Stimulated activated CD4-positive, alpha-beta T cell treated with anti-CD3 and anti-CD28 coated beads, Interleukin-12 subunit alpha, Interleukin-12 subunit beta, amount 100 ng/mL, for 4 hours (primary cell): ENCODE measurements at regions not wholly inside any gene's neighbourhood (a gene's known extent, or its start where the extent isn't known, plus 50 kb on each side); places are given as distances from the start of the nearest gene placed in this dataset.
"Not testable (repeated sequence)": the region's sequence is repeated elsewhere in the genome, so short reads cannot be mapped to it uniquely, and the experiment has no call there.

Experiments used
- DNase-seq: peaks from one replicate; pipeline ENCODE4 v3.0.0-alpha.2; 2020

GRCh38 chr18:1581581-1581980 lies 676.9 kb downstream of the ADCYAP1 start:
- no peak for DNase-seq

GRCh38 chr18:1585881-1586488 lies 681.3 kb downstream of the ADCYAP1 start:
- no peak for DNase-seq

DNA sequence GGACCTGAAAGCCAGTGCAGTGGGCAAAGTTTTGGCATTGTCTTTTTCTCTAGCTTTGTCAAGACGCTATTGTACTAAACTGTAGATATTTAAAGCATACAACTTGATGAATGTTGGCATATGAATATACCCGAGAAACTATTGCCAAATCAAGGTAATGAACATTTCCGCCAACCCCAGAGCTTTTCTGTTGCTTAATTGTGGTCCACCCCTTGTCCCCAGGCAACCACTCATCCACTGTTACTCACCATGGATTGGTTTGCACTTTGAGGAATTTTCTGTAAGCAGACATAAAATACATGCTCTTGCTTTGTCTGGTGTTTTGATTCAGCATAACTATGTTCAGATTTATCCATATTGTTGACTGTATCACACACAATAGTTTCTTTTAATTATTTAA lies 688.4 kb downstream of the ADCYAP1 start:
- DNase-seq, result no peak

DNA sequence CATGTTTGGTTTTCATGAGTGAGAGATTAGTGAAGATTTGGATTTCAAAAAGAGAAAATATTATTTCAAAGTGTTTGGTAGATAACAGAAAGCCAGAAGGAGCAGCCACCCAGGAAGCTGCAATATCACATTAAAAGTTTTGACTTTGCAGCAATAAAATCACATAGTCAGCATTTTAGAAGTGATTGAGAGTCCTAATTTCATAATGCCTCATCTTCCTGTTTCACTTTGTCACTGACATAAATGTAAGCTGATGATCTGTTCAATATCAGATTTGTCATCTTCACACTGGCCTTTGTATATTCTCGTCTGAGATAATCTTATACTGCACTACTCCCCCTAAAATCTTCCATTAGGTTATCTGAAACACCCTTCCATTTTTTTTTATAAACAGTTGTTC lies 690.5 kb downstream of the ADCYAP1 start:
- DNase-seq, result no peak

GRCh38 chr18:1599196-1599595 lies 694.5 kb downstream of the ADCYAP1 start:
- no peak for DNase-seq

GRCh38 chr18:1604751-1605150 lies 700.1 kb downstream of the ADCYAP1 start:
- no peak for DNase-seq

GRCh38 chr18:1618364-1618763 lies 713.7 kb downstream of the ADCYAP1 start:
- DNase-seq, result no peak

- DNase-seq, result no peak
Measured at GRCh38 chr18:1619507-1619906, 714.8 kb downstream of the ADCYAP1 start.

DNA sequence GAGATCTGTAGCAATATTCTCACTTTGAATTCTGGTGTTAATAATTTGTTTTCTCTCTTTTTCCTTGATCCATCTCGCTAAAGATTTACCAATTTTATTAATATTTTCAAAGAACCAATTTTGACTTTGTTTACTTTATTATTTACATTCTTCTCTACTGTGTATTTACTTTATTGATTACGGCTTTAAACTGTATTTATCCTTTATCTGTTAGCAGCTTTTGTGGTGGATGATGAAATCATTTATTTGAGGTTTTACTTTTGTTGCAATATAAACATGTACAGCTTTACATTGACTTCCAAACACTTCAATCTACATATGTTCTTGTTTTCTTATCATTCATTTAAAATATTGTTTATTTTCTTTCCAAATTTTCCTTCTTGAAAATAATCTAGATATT lies 719.9 kb downstream of the ADCYAP1 start:
- no peak for DNase-seq

DNA sequence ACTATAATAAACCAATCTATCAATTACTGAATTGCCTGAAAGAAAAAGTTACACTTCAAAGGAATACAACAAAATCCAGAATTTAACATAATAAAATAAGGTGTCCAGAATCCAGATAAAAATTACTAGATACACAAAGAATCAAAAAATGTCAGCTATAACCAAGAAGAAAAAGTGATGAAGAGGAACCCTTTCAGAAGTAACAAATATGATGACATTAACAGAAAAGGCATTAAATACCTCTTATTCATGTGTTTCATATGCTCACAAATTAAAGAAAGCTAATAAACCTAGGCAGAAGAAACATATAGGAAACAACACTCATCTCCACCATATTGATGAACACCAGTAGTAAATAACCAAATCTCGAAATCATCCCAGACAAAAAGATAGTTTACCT lies 722.8 kb downstream of the ADCYAP1 start:
- DNase-seq, result no peak

DNA sequence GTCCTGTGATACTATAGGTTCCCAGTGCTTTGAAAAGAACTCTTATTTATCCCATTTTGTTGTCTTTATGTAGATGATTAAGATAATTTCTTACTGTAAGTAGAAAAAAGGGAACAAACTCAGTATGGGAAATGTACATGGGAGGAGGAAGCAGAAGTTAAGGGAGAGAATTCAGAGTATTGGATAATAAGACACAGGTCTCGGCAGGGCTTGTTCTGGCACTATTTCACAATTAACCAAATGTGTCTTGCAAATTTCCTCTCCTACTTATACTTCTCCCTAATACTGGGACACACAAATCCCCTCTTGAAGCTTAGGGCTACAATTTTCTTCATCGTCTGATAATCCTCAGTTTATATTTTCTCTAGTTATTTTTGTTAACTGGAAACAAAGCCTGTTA lies 744.0 kb downstream of the ADCYAP1 start:
- no peak for DNase-seq

GRCh38 chr18:1652018-1652417 lies 747.3 kb downstream of the ADCYAP1 start:
- DNase-seq, result no peak

DNA sequence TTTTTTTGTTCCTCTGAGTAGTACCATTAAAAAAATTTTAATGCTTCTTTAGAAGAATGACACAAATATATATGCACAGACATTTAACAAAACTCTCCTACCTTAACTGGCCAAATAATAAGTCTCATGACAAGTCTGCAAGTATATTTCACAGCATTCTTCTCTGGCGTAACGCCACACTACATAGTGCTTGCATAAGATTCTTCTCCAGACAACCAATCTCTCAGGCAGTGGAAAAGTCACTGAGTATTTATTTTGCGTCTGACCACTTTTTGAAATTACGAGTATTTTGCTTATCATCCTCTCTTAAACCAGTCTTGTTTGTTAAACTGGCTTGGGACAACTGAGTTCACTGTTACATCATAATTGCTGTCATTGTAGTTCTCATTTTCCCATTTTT lies 749.2 kb downstream of the ADCYAP1 start:
- DNase-seq, result no peak

DNA sequence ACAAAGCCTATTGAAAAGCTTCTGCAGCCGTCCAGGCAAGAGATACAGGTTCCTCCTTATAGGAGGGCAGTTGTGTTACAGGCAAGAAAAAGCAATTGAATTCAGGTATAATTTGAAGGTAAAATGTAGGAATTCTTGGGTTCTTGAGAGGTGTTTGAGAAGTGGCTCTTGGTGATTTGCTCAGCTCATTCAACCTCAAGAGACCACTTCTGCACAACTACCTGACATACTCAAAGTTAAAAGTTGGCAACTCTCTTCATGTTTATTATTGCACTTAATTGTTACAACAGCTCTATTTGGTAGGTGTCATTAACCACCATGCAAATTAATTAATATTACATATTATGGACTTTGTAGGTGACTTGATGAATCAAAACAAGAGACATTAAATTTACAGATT lies 753.2 kb downstream of the ADCYAP1 start:
- DNase-seq, result no peak

DNA sequence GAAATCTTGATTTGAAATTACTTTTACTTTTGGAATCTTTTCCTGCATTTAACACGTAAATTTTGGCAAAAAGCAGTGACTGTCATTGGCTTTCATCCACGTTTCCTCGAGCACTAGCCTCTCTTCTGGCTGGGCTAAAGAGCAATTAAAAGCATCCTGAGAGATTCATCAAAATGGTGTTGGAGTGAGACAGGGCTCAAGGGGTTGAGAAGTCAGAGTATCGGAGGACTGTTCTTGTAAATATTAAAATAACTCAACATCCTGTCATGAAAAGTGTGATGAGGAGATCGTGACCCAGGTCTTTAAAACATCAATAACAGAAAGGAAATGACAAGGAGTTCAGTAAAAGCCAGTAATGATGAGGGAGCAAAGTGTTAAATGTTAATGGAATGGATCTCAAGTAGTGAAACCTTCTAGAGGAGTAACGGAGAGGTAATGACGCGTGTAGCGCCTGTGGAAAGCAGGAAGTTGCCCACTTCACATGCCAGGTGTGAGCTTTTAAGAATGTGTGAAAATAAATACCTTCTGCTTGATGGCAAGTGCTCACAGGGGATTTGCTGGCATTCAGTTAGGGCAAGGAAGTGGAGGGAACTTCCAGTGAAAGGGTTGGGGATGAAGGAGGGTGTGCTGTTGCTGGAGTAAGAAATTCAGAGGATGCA lies 754.4 kb downstream of the ADCYAP1 start:
- no peak for DNase-seq

DNA sequence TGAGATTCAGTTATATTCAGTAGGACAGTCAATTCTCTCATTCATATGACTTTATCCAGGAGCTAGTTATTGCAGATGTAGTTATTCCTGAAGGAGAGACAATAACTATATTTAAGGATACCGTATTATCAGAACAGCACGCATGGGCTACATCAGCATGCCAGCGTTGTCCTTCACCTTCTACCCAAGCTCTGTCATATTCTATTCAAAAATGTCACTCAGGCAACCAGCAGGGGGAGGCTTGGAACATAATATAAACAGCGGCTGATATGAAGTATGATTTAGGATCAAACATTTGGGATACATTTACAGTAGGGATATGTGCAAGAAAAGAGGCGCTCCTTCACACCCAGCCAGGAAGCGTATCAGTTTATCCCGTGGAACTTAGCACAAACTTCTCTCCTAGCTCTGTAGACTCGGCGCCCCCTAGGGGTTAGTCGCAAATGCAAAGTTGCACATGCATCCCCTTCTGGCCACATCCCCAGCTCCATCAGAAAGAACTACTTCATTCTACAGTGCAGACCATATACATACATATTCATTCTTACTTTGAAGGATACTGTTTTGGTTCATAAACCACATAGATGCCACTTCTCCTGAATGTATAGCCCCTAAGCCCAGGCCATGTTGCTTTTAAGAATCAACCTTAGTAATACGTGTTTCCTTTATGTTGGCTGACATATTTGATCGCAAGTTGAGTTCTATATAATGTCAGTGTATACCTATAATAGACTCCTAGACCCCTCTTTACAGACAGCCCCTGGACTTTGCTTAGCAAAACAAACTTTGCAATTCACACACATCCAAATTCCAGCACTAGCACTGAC lies 759.4 kb downstream of the ADCYAP1 start:
- DNase-seq, result peak; percentile 7

DNA sequence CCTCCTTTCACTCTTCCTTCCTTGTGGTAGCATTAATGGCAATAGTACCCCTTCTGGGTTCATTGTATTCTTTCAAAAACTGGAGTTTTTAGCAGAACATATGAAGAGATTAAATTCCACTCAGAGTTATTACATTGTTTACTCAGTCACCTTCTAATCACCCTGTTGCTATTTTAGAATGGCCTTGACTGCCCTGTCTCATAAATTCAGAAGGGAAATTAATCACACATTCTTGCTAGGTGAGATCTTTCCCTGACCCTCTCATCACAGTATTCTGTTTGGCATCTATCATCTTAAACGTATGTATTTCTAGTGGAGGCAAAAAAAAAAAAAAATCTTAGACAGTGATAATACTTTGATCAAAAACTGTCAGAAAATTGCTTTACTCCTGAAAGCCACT lies 760.4 kb downstream of the ADCYAP1 start:
- no peak for DNase-seq

GRCh38 chr18:1668279-1668678 lies 763.6 kb downstream of the ADCYAP1 start:
- DNase-seq, result no peak

DNA sequence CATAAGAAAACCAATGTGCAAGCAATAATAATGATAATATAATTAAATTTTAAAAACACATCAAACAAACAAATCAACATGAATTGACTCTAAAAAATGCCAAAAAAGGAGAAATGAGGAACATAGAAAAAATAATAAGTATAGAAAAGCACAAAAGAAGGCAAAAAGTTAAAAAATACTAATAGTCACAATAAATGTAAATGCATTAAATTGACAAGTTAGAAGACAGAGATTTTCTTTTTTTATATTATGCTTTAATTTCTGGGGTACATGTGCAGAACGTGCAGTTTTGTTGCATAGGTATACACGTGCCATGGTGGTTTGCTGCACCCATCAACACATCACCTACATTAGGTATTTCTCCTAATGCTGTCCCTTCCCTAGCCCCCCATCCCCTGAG lies 767.0 kb downstream of the ADCYAP1 start:
- DNase-seq, result not testable (repeated sequence)

DNA sequence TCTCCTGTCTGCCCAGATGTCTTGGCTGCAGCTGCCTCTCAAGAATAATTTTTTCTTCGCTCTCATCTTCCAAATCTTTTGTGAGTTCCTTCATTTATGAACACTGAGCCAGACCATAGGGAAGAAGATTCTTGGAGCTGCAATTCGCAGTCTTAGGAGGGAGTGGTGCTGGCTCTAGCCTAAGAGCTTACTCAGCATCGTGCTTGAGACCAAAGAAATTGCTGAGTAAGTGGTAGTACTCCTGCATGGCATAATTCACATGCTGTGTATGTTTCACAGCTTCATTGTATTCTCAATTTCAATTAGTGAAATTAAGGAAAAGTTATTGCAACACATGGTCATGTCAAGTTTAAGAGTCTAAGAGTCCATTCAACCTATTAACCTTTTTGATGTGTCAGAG lies 771.7 kb downstream of the ADCYAP1 start:
- DNase-seq, result no peak

DNA sequence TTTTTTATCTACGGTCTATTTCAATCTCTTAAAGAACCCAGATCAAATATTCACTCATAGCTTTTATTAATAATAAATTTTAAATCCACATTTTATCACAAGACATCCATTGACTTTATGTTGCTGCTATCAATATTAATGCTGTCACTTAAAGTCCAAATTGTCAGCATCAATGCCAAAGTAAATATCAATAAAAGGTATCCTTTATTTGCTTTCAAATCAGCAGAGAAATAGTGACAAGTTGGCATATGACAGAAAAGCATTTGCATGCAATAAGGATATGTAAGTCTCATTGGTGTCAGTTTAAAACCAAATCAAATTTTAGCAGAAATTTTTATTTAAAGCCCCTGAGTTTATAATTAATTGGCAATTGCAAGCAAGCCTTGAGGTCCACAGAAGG lies 775.4 kb downstream of the ADCYAP1 start:
- no peak for DNase-seq

DNA sequence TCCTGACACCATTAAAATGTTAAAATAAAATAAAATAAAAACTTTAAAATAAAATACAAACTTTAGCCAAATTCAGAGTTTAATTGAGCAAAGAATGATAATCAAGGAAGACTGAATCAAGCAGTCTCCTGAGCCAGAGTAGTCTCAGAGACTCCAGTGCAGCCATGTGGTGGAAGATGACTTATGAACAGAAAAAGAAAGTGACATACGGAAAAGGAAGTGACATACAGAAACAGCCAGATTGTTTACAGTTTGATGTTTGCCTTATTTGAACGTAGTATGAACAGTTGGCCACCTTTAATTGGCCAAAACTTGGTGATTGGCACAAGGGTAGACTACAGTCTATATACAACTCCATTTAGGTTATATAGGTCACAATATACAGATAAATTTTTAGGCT lies 787.2 kb downstream of the ADCYAP1 start:
- no peak for DNase-seq

DNA sequence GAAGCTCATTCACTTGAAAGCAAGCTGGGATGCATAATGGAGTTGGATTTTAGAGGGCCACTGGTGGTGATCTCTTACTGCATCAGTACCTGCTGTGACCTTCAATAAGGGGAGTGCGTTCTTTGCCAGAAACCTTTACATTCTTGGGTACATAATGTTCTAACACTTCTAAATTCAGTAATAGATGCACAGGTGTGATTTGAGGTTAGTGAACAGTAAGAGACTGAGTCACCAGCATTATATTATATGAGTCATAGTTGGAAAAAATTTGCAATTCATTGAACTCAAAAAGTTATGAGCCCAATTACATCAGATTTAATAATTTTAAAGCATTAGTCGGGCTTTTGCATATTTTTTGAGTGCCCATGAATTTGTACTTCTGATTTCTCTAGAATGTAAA lies 803.3 kb downstream of the ADCYAP1 start:
- no peak for DNase-seq

GRCh38 chr18:1710114-1710513 lies 805.4 kb downstream of the ADCYAP1 start:
- DNase-seq, result no peak
